ENCODE measurements at regions not wholly inside any gene's neighbourhood (a gene's known extent, or its start where the extent isn't known, plus 50 kb on each side); places are given as distances from the start of the nearest gene placed in this dataset.
"Not testable (repeated sequence)": the region's sequence is repeated elsewhere in the genome, so short reads cannot be mapped to it uniquely, and the experiment has no call there.

GRCh38 chr2:18065249-18065648 lies 186.8 kb downstream of the KCNS3 start:
- no peak for DNase-seq

DNA sequence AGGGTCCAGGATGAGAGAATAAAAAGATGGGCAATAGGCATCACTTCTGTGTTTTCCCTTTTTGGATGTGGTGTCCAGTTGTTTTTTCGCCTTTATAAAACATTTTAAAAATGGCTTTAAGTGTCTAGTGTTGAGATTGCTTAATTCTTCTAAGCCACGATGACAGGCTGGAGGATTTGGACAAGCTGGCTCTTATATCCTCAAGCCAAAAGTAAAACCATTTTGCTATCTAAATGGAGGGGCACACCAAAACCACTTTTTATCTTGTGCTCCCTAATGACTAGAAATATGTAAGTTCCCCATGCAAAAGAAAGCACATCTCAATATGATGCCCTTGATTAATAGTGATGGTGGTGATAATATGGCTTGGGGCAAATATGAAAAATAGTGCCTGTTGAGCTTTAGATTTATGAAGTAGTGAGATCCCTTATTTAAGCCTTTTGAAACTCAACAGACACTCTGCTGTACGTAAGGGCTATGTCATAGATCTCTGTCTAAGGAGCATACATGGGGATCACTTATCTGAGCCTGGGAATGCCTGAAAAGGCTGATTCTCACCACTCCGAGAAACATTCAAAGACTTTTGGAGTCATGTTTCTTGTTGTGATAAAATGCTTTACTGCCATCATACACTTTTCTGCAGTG lies 185.5 kb downstream of the KCNS3 start:
- DNase-seq = no peak

- no peak for DNase-seq
Measured at GRCh38 chr2:18062892-18063291, 184.4 kb downstream of the KCNS3 start.

- DNase-seq = no peak
Measured at GRCh38 chr2:18061717-18062116, 183.2 kb downstream of the KCNS3 start.

DNA sequence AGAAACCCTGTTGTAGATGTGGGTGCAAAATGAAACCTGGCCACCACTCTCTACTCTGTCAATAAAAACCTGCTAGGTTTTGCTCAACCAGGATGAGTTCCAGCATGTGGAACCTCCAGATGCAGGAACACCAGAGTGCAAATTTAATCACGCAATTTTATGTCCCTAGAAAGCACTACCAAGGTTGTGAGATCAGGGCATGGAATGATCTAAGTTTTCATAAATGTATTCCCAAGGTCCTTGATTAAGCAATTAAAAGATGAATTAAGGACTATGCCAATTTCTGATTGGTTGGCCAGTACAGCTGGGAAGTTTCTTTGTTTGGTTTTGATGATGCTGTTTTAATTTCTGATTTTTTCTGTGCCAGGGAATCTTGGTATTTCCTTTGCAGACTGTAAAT lies 179.2 kb downstream of the KCNS3 start:
- no peak for DNase-seq

DNA sequence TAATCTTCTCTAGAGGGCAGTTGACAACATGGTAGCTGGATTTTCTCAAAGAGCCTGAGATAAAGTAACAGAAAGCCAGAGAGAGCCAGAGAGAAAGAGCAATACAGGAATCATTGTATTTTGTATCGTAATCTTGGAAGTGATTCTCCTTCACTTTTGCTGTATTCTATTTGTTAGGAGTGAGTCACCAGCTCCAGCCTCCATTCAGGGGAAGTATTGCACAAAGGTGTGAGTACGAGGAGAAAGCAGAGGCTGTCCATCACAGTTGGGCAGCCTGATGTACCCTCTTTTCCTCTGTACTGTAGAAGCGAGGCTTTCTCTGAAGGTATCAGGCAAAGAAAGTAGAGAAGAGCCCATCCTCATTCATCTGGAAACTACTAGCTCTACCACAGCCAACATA lies 176.8 kb downstream of the KCNS3 start:
- DNase-seq = no peak

- no peak for DNase-seq
Measured at GRCh38 chr2:18050001-18050400, 171.5 kb downstream of the KCNS3 start.

GRCh38 chr2:18049325-18049724 lies 170.9 kb downstream of the KCNS3 start:
- DNase-seq = no peak

- DNase-seq = no peak
Measured at GRCh38 chr2:18047896-18048657, 169.6 kb downstream of the KCNS3 start.

DNA sequence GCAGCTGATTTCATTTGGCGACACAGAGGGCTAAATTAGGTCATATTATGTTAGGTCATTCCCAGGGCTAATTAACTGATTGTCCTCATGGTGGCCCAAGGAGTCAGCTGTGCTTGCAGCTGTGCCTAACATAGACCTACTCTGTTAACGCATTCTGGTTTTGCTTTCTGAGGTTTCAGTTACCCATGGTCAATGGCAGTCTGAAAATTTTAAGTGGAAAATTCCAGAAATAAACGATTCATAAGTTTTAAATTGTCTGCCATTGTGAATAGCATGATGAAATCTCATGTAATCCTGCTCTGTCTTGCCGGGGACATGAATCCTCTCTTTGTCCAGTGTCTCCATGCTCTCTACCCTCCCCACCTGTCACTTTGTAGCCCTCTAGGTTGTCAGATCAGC lies 168.7 kb downstream of the KCNS3 start:
- DNase-seq = no peak

GRCh38 chr2:18046558-18047212 lies 168.2 kb downstream of the KCNS3 start:
- DNase-seq = no peak

- no peak for DNase-seq
Measured at GRCh38 chr2:18046017-18046416, 167.6 kb downstream of the KCNS3 start.

DNA sequence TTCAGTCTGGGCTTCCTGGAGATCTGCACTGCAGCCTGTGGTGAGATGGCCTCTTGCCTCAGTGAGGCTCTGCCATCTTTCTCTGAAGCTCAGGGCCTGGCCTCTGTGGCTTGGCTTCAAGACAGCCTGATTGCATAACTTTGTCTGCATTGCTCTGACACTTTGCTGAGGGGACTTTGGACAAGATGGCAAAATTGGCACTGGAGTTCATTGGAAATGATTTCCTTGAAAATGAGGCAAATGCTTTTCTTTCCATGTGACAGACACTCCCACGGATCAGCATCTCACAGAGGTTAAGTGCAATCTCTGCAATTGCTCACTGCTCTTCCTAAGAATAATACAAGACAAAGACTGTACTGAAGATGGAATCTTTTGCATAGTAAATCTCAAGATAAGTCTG lies 166.8 kb downstream of the KCNS3 start:
- DNase-seq = no peak

DNA sequence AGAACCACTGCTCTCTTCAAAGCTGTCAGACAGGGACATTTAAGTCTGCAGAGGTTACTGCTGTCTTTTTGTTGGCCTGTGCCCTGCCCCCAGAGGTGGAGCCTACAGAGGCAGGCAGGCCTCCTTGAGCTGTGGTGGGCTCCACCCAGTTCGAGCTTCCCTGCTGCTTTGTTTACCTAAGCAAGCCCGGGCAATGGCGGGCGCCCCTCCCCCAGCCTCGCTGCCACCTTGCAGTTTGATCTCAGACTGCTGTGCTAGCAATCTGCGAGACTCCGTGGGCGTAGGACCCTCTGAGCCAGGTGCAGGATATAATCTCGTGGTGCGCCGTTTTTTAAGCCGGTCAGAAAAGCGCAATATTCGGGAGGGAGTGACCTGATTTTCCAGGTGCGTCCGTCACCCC lies 138.9 kb downstream of the KCNS3 start:
- not testable (repeated sequence) for DNase-seq

DNA sequence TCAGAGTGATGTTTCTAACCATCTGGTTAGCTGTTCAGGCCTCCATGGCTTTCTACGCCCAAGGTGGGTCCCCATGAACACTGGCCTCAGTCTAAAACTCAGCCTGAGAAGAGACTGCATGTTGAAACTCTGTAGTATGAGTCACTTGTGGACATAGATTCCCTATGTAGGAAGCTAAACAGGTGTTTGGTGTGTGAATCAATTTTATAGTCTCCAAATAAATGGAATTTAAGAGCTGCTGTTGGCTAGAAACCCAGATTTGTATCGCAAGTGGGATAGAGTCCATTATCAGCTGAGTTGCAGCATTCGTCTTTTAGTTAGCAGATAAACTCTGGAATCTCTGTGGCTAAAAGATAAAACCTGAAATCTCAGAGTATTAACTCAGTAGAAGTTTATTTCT lies 131.4 kb downstream of the KCNS3 start:
- no peak for DNase-seq

DNA sequence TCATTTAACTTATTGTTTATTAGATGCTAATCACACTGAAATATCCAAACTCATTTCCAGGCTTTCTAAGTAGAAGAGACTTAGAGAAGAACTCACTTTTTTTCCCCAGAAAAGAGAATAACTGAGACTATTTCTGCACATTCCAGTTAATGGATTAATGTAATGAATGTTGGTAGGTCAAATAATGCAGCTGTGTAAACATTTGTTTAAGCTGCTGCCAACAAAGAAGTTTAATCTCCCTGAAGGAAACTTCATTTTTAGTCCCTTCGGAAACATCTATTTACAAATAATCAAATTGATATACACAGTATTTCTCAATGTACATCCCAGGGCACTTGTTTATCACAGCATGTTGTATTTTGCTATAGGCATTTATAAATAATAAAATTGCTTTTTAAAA lies 126.9 kb downstream of the KCNS3 start:
- no peak for DNase-seq

GRCh38 chr2:18001671-18002070 lies 123.2 kb downstream of the KCNS3 start:
- DNase-seq = no peak

GRCh38 chr2:17996978-17997377 lies 118.5 kb downstream of the KCNS3 start:
- no peak for DNase-seq

- no peak for DNase-seq
Measured at GRCh38 chr2:17995593-17995992, 117.1 kb downstream of the KCNS3 start.

Measured in activated CD4-positive, CD25-positive, alpha-beta regulatory T cell treated with anti-CD3 and anti-CD28 coated beads, Interleukin-2, amount 50 U/mL, for 72 hours (primary cell).